ENCODE measurements at regions not wholly inside any gene's neighbourhood (a gene's known extent, or its start where the extent isn't known, plus 50 kb on each side); places are given as distances from the start of the nearest gene placed in this dataset.

DNA sequence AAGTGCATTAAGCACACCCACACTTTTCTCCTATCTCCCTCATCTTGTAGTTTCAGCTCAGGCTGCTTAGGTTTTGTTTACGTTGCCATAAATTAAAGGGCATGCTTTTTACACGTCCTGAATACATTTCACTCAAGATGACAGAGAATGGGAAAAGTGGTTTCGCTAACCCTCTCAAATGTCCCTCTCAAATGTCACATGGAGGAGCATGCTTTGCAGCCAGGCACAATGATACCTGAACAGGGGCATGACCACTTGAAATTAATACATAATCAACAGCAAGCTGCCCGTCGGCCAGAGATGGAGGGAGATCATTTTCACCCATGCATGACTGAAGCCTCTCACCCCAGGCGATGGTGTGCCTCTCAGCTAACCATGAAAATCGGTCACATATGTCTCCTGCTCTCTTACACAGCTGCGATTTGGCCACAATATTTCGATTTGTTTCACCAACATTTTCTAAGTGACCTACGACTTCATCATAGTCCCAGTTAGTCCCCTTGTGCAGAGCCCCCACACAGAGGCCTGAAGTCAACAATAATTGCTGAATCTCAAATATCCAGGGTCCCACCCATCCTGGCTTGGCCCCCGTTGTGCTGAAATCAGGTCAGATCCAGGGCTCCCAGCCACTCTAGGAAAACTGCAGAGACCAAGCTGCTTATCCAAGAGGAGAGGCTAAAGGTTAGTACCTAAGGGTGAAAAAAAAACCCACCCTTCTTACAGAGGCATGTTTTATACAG, 373.9 kb upstream of the NFE2L3 start:
- WGBS, 2 donors = 70 to 73% methylated on average over 11 of the region's 11 CpGs
- H3K36me3 ChIP-seq (ENCODE audit: control insufficient read depth in 2 of 2, insufficient read depth in 2 of 2, low read length in 1 of 2) = no peaks in the 10 kb centered on the region
- H3K27me3 ChIP-seq (ENCODE audit: control insufficient read depth in 1 of 2, insufficient read depth in 2 of 2, low read length in 2 of 2) = no peaks in the 10 kb centered on the region
- no peaks in the 10 kb centered on the region for H3K9me3 ChIP-seq (ENCODE audit: control insufficient read depth in 2 of 2, insufficient read depth in 1 of 2, low read depth in 1 of 2, low read length in 1 of 2)
- H3K4me3 ChIP-seq (ENCODE audit: low read depth in 1 of 2, low read length in 2 of 2) = no peak overlapping the region
- H3K27ac ChIP-seq (ENCODE audit: low read depth in 2 of 2, low read length in 1 of 2) = no peak overlapping the region
- no peaks in the 10 kb centered on the region for H3K4me1 ChIP-seq (ENCODE audit: control insufficient read depth in 2 of 2, insufficient read depth in 2 of 2, low read length in 1 of 2)

DNA sequence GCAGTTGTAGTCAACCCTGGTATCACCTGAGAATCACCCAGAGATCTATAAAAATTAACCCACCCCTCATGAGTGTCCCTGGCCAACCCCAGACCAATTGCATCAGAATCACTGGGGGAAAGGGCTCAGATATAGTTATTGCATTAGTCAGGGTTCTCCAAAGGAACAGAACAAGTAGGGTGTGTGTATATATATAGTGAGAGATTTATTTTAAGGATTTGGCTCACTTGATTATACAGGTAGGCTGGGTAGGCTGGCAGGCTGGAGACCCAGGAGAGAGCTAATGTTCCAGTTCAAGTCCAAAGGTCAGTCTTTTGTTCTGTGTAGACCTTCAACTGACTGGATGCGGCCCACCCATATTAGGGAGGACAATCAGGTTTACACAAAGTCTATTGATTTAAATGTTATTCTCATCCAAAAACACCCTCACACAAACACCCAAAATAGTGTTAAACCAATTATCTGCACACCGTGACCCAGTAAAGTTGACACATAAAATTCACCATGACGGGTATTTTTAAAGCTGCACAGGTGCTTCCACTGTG, 372.9 kb upstream of the NFE2L3 start:
- Histone ChIP-seq H3K4me3 (ENCODE audit: low read depth in 1 of 2, low read length in 2 of 2) (no peak overlapping the region), H3K36me3 (ENCODE audit: control insufficient read depth in 2 of 2, insufficient read depth in 2 of 2, low read length in 1 of 2) (no peaks in the 10 kb centered on the region), H3K27me3 (ENCODE audit: control insufficient read depth in 1 of 2, insufficient read depth in 2 of 2, low read length in 2 of 2) (no peaks in the 10 kb centered on the region), H3K27ac (ENCODE audit: low read depth in 2 of 2, low read length in 1 of 2) (no peak overlapping the region), H3K4me1 (ENCODE audit: control insufficient read depth in 2 of 2, insufficient read depth in 2 of 2, low read length in 1 of 2) (no peaks in the 10 kb centered on the region), H3K9me3 (ENCODE audit: control insufficient read depth in 2 of 2, insufficient read depth in 1 of 2, low read depth in 1 of 2, low read length in 1 of 2) (no peaks in the 10 kb centered on the region)
- 92 to 96% methylated on average over 3 of the region's 3 CpGs for WGBS, 2 donors

DNA sequence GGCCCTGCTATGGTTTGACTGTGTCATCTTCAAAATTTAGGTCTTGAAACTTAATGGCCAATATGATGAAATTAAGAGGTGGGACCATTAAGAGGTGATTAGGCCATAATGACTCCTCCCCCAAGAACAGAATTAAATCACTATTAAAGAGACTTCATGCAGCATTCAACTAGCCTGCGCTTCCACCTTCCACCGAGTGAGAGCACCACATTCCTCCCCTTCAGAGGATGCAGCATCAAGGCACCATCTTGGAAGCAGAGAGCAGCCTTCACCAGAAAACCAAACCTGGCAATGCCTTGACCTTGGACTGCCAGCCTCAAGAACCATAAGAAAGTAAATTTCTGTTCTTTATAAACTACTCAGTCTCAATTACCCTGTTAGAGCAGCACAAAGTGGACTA, 371.1 kb upstream of the NFE2L3 start:
- Histone ChIP-seq H3K9me3 (ENCODE audit: control insufficient read depth in 2 of 2, insufficient read depth in 1 of 2, low read depth in 1 of 2, low read length in 1 of 2) (no peaks in the 10 kb centered on the region), H3K27ac (ENCODE audit: low read depth in 2 of 2, low read length in 1 of 2) (no peak overlapping the region), H3K4me3 (ENCODE audit: low read depth in 1 of 2, low read length in 2 of 2) (no peak overlapping the region), H3K27me3 (ENCODE audit: control insufficient read depth in 1 of 2, insufficient read depth in 2 of 2, low read length in 2 of 2) (no peaks in the 10 kb centered on the region), H3K36me3 (ENCODE audit: control insufficient read depth in 2 of 2, insufficient read depth in 2 of 2, low read length in 1 of 2) (no peaks in the 10 kb centered on the region), H3K4me1 (ENCODE audit: control insufficient read depth in 2 of 2, insufficient read depth in 2 of 2, low read length in 1 of 2) (no peaks in the 10 kb centered on the region)
- WGBS, 2 donors = 93 to 94% methylated on average over 2 of the region's 2 CpGs

DNA sequence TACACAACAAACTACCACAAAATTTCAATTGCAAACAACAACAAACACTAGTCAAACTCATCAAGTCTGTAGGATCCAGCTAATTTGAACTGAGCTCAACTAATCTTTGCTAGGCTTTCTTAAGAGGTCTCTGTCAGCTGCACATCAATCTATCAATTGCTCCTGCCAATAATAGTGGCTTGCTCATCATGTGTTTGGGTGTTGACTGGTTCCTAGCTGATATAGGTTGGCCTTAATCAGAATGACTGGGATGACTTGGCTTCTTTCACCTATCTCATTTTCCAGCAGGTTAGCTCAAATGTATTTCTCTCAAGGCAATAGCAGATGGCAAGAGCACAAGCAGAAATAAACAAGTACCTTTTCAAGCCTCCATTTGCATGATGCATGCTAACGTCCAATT, 370.3 kb upstream of the NFE2L3 start:
- no peaks in the 10 kb centered on the region for H3K27me3 ChIP-seq (ENCODE audit: control insufficient read depth in 1 of 2, insufficient read depth in 2 of 2, low read length in 2 of 2)
- H3K27ac ChIP-seq (ENCODE audit: low read depth in 2 of 2, low read length in 1 of 2) = no peak overlapping the region
- no peaks in the 10 kb centered on the region for H3K4me1 ChIP-seq (ENCODE audit: control insufficient read depth in 2 of 2, insufficient read depth in 2 of 2, low read length in 1 of 2)
- H3K4me3 ChIP-seq (ENCODE audit: low read depth in 1 of 2, low read length in 2 of 2) = no peak overlapping the region
- no peaks in the 10 kb centered on the region for H3K36me3 ChIP-seq (ENCODE audit: control insufficient read depth in 2 of 2, insufficient read depth in 2 of 2, low read length in 1 of 2)
- WGBS, 2 donors = 78 to 93% methylated on average over 1 of the region's 1 CpG
- H3K9me3 ChIP-seq (ENCODE audit: control insufficient read depth in 2 of 2, insufficient read depth in 1 of 2, low read depth in 1 of 2, low read length in 1 of 2) = no peaks in the 10 kb centered on the region

DNA sequence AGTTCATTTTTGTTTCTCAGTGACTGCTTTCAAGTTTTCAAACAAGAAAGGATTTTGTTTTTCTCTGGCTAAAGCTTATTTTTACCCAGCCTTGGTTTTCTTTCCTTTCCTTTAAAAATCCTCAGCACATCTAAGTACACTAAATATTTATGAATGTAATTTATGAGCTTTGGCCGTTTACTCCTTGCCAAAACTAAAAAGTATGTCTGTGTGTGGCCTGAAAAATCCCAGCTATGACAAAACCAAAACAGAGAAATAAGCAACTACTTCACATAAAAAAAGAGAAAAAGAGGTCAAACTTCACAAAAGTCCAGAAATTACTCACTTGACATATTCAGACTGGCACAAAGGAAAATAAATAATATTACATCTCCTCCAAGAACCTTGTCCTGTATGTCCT, 365.1 kb upstream of the NFE2L3 start:
- Histone ChIP-seq H3K4me3 (ENCODE audit: low read depth in 1 of 2, low read length in 2 of 2) (no peak overlapping the region), H3K4me1 (ENCODE audit: control insufficient read depth in 2 of 2, insufficient read depth in 2 of 2, low read length in 1 of 2) (peaks cover 0 to 2% of the 10 kb centered on the region in 2 donors), H3K9me3 (ENCODE audit: control insufficient read depth in 2 of 2, insufficient read depth in 1 of 2, low read depth in 1 of 2, low read length in 1 of 2) (no peaks in the 10 kb centered on the region), H3K36me3 (ENCODE audit: control insufficient read depth in 2 of 2, insufficient read depth in 2 of 2, low read length in 1 of 2) (no peaks in the 10 kb centered on the region), H3K27ac (ENCODE audit: low read depth in 2 of 2, low read length in 1 of 2) (peak overlapping the region in 1 of 2 donors; percentile 57), H3K27me3 (ENCODE audit: control insufficient read depth in 1 of 2, insufficient read depth in 2 of 2, low read length in 2 of 2) (no peaks in the 10 kb centered on the region)
- WGBS, 2 donors = 16 to 23% methylated on average over 1 of the region's 1 CpG

DNA sequence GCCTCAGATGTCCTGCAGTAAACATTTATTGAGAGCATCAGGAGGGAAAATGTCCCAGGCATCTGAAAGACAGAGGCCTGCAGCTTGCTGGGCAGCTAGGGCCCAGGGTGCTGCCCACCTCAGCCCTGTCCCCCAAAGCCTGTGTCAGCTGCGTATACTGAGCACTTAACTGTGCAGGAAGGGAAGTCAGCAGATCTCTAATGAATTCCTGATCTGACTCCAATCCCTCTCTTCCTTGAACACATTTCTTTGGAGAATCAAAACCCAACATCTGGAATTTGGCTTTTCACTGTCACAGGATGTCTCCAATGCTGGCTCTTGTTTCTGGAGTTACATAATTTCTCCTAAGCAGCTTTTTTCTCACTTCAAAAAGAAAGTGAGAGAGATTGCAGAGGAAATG, 364.7 kb upstream of the NFE2L3 start:
- Histone ChIP-seq H3K4me3 (ENCODE audit: low read depth in 1 of 2, low read length in 2 of 2) (no peak overlapping the region), H3K36me3 (ENCODE audit: control insufficient read depth in 2 of 2, insufficient read depth in 2 of 2, low read length in 1 of 2) (no peaks in the 10 kb centered on the region), H3K27me3 (ENCODE audit: control insufficient read depth in 1 of 2, insufficient read depth in 2 of 2, low read length in 2 of 2) (no peaks in the 10 kb centered on the region), H3K4me1 (ENCODE audit: control insufficient read depth in 2 of 2, insufficient read depth in 2 of 2, low read length in 1 of 2) (peaks cover 0 to 2% of the 10 kb centered on the region in 2 donors), H3K9me3 (ENCODE audit: control insufficient read depth in 2 of 2, insufficient read depth in 1 of 2, low read depth in 1 of 2, low read length in 1 of 2) (no peaks in the 10 kb centered on the region), H3K27ac (ENCODE audit: low read depth in 2 of 2, low read length in 1 of 2) (peak overlapping the region in 1 of 2 donors; percentile 57)
- WGBS, 2 donors = 65 to 81% methylated on average over 1 of the region's 1 CpG

DNA sequence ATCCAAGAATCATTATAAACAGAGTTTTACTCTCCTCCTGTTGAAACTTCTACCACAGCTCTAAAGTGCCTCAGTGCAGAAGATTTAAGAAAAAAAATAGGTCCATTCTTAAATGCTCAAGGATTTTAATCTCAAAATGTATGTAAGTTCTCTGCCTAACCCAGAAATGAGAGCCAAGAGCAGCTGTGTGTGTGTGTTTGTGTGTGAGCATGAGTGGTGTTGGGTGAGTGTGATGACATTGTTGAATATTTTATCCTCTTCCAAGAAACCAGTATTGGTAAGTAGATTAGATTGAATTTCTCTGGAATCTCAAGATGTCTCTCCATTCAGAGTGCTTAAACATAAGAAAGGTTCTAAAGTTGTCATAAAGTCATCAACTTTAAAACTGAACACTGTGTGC, 363.6 kb upstream of the NFE2L3 start:
- Histone ChIP-seq H3K4me1 (ENCODE audit: control insufficient read depth in 2 of 2, insufficient read depth in 2 of 2, low read length in 1 of 2) (peaks cover 0 to 2% of the 10 kb centered on the region in 2 donors), H3K36me3 (ENCODE audit: control insufficient read depth in 2 of 2, insufficient read depth in 2 of 2, low read length in 1 of 2) (no peaks in the 10 kb centered on the region), H3K27me3 (ENCODE audit: control insufficient read depth in 1 of 2, insufficient read depth in 2 of 2, low read length in 2 of 2) (no peaks in the 10 kb centered on the region), H3K9me3 (ENCODE audit: control insufficient read depth in 2 of 2, insufficient read depth in 1 of 2, low read depth in 1 of 2, low read length in 1 of 2) (no peaks in the 10 kb centered on the region), H3K27ac (ENCODE audit: low read depth in 2 of 2, low read length in 1 of 2) (no peak overlapping the region), H3K4me3 (ENCODE audit: low read depth in 1 of 2, low read length in 2 of 2) (no peak overlapping the region)

DNA sequence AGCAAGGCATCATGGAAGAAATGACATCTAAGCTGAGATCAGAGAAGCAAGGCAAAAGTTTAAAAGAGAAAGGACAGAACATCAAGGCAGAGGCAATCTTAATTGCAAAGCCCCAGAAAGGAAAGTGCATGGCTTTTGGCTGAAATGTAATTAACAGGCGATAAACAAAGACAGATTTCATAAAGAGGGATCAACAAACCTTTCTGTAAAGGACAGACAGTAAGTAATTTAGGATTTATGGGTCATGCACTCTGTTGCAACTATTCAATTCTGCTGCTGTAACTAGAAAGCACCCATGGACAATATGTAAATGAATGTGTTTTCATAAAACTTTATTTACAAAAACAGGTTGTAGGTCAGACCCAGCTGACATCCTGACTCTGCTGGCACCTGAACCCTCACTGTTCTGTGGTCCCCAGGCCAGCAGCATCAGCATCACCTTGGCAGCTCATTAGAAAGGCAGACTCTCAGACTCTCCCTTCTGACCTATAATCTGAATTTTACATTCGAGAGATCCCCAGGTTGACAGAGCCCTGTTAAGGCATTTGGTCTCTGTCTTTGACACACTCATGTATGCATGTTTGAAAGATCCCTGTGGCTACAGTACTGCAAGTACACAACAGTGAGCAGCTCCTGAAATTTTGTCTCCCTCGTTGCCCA, 362.9 kb upstream of the NFE2L3 start:
- Histone ChIP-seq H3K9me3 (ENCODE audit: control insufficient read depth in 2 of 2, insufficient read depth in 1 of 2, low read depth in 1 of 2, low read length in 1 of 2) (no peaks in the 10 kb centered on the region), H3K4me3 (ENCODE audit: low read depth in 1 of 2, low read length in 2 of 2) (no peak overlapping the region), H3K27ac (ENCODE audit: low read depth in 2 of 2, low read length in 1 of 2) (peak overlapping the region in 1 of 2 donors; percentile 39), H3K36me3 (ENCODE audit: control insufficient read depth in 2 of 2, insufficient read depth in 2 of 2, low read length in 1 of 2) (no peaks in the 10 kb centered on the region), H3K4me1 (ENCODE audit: control insufficient read depth in 2 of 2, insufficient read depth in 2 of 2, low read length in 1 of 2) (peaks cover 0 to 2% of the 10 kb centered on the region in 2 donors), H3K27me3 (ENCODE audit: control insufficient read depth in 1 of 2, insufficient read depth in 2 of 2, low read length in 2 of 2) (no peaks in the 10 kb centered on the region)
- WGBS, 2 donors = 80 to 85% methylated on average over 3 of the region's 3 CpGs

DNA sequence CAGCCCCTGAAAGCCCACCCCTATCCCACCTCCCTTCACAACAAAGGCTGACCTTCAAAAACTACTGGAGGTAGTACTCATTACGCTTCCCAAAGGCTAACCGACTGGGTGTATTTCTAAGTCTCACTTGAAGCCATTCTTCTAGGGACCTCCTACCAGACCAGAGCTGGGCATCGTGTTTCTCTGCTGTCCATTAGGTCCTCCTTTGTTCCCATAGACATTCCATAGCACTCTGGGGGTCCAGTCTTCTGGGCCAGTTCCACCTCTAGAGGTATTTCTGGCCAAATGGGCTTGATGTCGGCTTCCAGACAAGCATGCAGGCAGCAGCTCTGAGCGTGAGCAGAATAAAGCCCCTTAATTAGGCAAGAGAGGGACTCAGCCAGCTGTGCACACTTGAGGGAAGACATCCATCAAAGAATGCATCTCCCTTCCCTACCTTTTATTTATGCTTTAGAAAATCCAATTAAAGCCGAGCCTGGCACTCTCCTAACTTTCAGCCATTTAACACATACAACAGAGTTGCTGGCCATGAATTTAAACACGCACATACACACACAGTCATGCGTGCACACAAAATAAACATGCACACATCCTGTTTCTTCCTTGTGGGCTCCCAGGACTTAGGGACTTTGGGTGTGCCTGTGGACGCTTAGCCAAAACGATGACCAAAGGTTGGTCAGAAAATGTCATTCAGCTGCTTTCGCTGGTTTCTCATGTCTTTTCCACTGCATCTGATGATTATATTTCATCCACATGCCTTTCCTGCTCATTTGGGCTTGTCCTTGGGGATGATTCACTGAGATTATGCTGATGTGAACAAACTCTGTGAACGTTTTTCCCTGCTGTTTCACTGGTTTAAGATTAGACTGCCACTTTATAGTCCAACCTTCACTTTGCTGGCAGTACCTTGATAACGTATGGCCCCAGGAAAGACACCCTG, 362.0 kb upstream of the NFE2L3 start:
- Histone ChIP-seq H3K27ac (ENCODE audit: low read depth in 2 of 2, low read length in 1 of 2) (peak overlapping the region; percentile 39 to 71), H3K4me3 (ENCODE audit: low read depth in 1 of 2, low read length in 2 of 2) (no peak overlapping the region), H3K4me1 (ENCODE audit: control insufficient read depth in 2 of 2, insufficient read depth in 2 of 2, low read length in 1 of 2) (peaks cover 0 to 2% of the 10 kb centered on the region in 2 donors), H3K27me3 (ENCODE audit: control insufficient read depth in 1 of 2, insufficient read depth in 2 of 2, low read length in 2 of 2) (no peaks in the 10 kb centered on the region), H3K9me3 (ENCODE audit: control insufficient read depth in 2 of 2, insufficient read depth in 1 of 2, low read depth in 1 of 2, low read length in 1 of 2) (no peaks in the 10 kb centered on the region), H3K36me3 (ENCODE audit: control insufficient read depth in 2 of 2, insufficient read depth in 2 of 2, low read length in 1 of 2) (no peaks in the 10 kb centered on the region)
- 71 to 73% methylated on average over 13 of the region's 13 CpGs for WGBS, 2 donors

All from esophagus (tissue), 2 donors.